NOMO-1 (cell line): ENCODE measurements at regions not wholly inside any gene's neighbourhood (a gene's known extent, or its start where the extent isn't known, plus 50 kb on each side); places are given as distances from the start of the nearest gene placed in this dataset.

Experiments
- DNase-seq, 2 experiments: peaks; one replicate each; lab custom pipeline; 2025; ENCODE audit not compliant: unreplicated experiment in 2 of 2; lab: John Stamatoyannopoulos, UW

DNA sequence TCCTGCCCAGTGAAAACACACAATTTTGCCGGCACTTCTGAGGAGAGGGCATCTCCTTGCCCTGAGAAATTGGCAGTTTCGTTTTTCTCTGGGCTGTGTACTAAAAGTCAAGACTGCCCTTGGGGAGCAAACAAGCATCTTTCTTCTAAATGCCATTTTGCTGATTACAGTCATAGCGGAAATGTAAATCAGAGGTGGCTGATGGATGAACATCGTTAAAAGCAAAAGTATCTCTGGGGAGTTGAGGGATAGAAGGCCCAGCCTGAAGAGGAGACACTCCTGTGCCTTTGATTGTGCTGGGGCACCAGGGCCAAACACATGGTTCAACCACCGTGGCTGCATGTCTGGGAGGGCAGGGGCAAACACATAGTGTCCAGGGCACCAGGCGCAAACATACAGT, 49.8 kb downstream of the ABCC12 start:
- no peak for DNase-seq

DNA sequence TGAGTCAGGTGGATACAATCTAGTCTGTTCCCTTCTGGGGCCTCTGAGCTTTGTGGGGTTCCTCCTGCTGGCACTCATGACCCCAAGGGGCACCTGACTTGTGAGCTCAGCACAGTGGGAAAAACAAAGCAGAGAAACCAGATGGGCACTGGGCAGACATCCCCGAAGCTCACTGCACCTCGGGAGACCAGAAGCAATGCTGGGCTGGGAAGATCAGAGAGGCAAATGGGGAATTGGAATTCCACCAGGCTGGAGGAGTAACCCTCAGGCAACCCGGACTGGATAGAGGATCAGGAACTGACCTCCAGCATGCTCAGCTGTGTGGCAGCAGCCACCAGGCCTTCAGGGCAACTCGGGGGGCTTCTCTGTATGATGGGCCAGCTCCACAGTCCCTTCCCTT, 50.3 kb downstream of the ABCC12 start:
- DNase-seq = no peak

DNA sequence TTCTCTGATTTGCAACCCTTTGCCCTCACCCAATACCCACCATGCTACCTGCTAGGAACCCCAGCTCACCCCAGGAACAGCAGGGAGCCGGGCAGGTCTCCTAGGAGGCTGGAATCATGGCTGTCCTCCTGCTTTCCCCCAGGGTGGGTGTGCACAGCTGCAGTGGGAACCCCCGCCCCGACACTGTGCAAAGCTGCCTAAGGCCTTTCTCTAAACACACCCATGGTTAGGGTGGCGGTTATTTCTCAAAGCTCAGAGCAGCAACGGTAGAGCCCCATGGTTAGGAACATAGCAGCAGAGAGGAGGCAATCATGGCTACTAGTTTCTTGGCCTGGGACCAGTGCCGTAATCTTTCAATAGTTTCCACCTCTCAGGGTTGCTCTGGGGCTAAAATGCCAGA, 52.2 kb downstream of the ABCC12 start:
- DNase-seq = no peak

GRCh38 chr16:48102083-48103008, 53.4 kb downstream of the ABCC12 start:
- DNase-seq = no peak

- no peak for DNase-seq
Measured at GRCh38 chr16:48101069-48101674, 54.6 kb downstream of the ABCC12 start.

GRCh38 chr16:48099455-48099854, 56.3 kb downstream of the ABCC12 start:
- DNase-seq = no peak

GRCh38 chr16:48098472-48098871, 57.3 kb downstream of the ABCC12 start:
- no peak for DNase-seq

- DNase-seq = no peak
Measured at GRCh38 chr16:48091117-48091516, 64.7 kb downstream of the ABCC12 start.

GRCh38 chr16:48089053-48089792, 66.6 kb downstream of the ABCC12 start:
- no peak for DNase-seq

GRCh38 chr16:48087639-48088038, 68.2 kb downstream of the ABCC12 start:
- no peak for DNase-seq

- DNase-seq = no peak
Measured at GRCh38 chr16:48086422-48086821, 69.4 kb downstream of the ABCC12 start.

DNA sequence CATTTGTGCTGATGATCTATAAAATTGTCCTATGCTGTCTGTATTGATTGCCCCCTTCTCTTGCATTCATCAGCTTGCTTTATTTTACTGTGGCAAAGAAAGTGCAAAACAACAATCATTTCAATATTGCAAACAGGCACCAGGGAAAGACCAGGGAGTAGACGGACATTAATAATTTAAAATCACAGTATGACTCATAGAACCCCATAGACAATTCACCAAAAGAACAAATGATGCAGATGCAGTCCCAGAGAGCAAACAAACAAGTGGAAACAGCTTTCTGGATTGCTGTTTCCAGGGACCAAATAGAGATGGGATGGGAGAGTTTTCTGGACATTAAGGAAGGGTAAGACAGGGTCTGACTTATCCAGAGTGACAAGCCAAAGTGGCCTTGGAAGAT, 70.1 kb downstream of the ABCC12 start:
- no peak for DNase-seq

DNA sequence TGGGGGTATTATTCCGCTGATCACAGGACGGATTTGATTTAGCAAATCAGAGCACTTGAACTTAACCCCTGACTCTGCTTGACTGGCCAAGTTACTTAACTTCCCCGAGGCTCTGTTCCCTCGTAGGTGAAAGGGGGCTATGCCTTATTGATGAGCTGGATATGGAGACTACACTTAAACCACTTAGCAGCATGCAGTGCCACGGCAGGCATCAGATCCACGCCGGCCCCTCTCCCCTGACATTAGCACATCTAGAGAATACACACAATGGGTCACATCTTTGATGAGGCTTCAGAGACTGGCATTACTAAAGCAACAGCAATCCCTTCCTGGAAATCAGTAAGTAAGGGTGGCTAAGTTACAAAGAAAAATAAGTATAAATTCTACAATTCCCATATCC, 71.0 kb downstream of the ABCC12 start:
- no peak for DNase-seq

DNA sequence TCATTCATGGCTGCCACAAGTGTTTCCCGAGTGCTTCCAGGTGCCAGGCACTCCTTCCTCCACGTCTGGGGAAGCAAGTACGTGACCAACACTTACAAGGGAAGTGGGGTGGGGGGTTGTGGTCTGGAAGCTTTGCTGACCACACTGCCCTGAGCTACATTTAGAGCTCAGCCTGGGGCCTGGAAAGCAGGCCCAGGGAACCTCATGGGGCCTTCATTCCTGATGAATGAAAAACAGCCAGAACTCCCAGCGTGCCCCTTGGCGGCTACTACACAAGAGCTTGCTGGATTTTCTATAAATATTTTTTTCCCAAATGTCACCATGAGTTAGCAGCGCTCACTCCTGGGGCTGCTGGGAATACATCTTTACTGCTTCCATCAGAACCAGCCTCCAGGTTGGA, 73.3 kb downstream of the ABCC12 start:
- no peak for DNase-seq

- no peak for DNase-seq
Measured at GRCh38 chr16:48081656-48082055, 74.1 kb downstream of the ABCC12 start.

GRCh38 chr16:48076455-48077012, 79.3 kb downstream of the ABCC12 start:
- DNase-seq = no peak

DNA sequence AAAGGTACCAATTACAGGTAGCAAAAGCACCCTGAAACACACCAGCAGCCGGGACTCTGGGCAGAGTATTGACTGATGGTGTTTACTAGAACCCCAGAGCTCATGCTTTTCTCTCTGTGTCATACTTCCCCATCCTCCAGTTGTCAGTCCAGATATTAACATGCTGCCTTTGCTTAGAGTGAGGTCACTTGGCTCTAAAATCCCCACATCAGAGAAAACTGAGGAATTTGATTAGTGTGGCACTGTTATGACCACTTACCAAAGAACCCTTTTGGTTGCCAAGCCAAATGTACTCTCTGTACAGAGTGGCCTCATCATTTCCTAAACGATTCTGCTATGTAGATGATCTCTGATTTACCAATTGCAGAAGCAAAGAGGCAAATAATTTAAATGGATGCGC, 80.4 kb downstream of the ABCC12 start:
- DNase-seq = no peak

DNA sequence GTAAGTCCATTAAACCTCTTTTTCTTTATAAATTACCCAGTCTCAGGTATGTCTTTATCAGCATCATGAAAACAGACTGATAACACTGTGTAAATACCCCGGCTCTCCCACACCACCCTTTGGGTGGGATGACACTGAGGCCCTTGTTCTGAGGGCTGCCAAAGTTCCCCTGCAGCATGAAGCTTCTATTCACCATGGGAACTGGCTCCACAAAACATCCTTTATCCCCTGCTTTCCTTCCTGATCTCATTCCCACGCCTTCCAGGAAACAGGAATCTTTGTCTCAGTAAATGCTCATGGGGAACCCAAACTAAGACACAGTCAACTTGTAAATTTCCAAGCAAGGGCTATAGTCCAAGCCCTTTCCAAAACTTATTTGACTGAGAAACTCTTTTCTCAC, 88.4 kb downstream of the ABCC12 start:
- no peak for DNase-seq

- DNase-seq = no peak
Measured at GRCh38 chr16:48064971-48065370, 90.8 kb downstream of the ABCC12 start.

DNA sequence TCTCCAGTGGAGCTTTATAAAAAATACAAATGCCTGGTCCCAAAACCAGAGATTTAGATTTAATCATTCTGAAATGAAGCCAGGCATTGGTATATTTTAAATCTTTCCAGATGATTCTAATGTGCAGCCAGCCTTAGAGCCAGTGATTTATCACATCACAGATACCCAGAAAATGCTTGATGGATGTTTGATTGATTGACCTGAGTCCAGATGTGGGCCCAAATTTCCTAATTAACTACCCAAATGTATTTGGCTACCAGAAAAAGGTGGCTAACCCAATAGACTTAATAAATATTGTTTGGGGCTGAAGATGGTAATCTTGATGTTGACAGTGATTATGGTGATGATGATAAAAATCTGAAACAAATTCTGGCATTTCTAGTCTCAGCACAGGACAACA, 93.1 kb downstream of the ABCC12 start:
- DNase-seq = no peak

- no peak for DNase-seq
Measured at GRCh38 chr16:48059936-48060335, 95.9 kb downstream of the ABCC12 start.
